Ishikawa (cell line): ENCODE measurements at regions not wholly inside any gene's neighbourhood (a gene's known extent, or its start where the extent isn't known, plus 50 kb on each side); places are given as distances from the start of the nearest gene placed in this dataset.

Source experiments
- CEBPB ChIP-seq: IDR thresholded peaks from 2 replicates; pipeline ENCODE4 v1.6.1; 2012
- CREB1 ChIP-seq: IDR thresholded peaks from 2 replicates; pipeline ENCODE4 v1.6.1; 2012; ENCODE audit warnings: low read depth
- EGR1 ChIP-seq: IDR thresholded peaks from 2 replicates; pipeline ENCODE4 v1.6.1; 2012
- EP300 ChIP-seq: IDR thresholded peaks from 2 replicates; pipeline ENCODE4 v1.6.1; 2012; ENCODE audit warnings: borderline replicate concordance
- FOXM1 ChIP-seq: IDR thresholded peaks from 2 replicates; pipeline ENCODE4 v1.6.1; 2012; ENCODE audit warnings: low read depth, borderline replicate concordance
- MAX ChIP-seq: IDR thresholded peaks from 2 replicates; pipeline ENCODE4 v1.6.1; 2012
- NFIC ChIP-seq: IDR thresholded peaks from 2 replicates; pipeline ENCODE4 v1.6.1; 2012
- RAD21 ChIP-seq: IDR thresholded peaks from 2 replicates; pipeline ENCODE4 v1.6.1; 2012; ENCODE audit warnings: low read depth
- REST ChIP-seq: IDR thresholded peaks from 2 replicates; pipeline ENCODE4 v1.6.1; 2012; ENCODE audit warnings: low read depth, mild to moderate bottlenecking
- TAF1 ChIP-seq: IDR thresholded peaks from 2 replicates; pipeline ENCODE4 v1.6.1; 2012; ENCODE audit warnings: low read depth, mild to moderate bottlenecking
- TCF12 ChIP-seq: IDR thresholded peaks from 2 replicates; pipeline ENCODE4 v1.6.1; 2012; ENCODE audit warnings: low read depth
- TEAD4 ChIP-seq: IDR thresholded peaks from 2 replicates; pipeline ENCODE4 v1.6.1; 2012
- YY1 ChIP-seq: IDR thresholded peaks from 2 replicates; pipeline ENCODE4 v1.6.1; 2012; ENCODE audit warnings: low read depth
- ZBTB7A ChIP-seq: IDR thresholded peaks from 2 replicates; pipeline ENCODE4 v1.6.1; 2012; ENCODE audit warnings: low read depth
- TF ChIP-seq, protein P1 (sequence below): IDR thresholded peaks from 2 replicates; pipeline ENCODE4 v1.6.1; 2012

DNA sequence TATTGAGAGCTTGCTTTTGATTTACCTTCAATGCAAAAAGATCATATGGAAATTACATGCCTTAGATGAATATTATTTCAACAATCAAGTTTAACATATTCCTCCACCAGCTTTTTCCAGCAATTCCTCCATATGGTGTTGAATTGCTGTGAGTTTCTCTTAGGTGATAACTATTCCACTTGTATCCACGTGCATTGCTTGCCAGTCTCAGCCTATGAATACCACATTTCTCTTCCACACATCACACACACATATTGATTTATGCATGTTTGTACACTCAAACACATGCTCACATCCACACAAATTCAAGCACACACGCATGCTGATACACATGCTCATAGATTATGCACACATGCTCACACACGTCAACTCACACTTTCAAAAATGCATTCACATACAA, 770.0 kb upstream of the LINC00305 start:
- TF ChIP-seq YY1 = no peak
- TF ChIP-seq NFIC = no peak
- TF ChIP-seq CEBPB = no peak
- TF ChIP-seq RAD21 = no peak

- no peak for TF ChIP-seq ZBTB7A
- TF ChIP-seq CEBPB = no peak
- TF ChIP-seq YY1 = no peak
- TF ChIP-seq, protein P1, sequence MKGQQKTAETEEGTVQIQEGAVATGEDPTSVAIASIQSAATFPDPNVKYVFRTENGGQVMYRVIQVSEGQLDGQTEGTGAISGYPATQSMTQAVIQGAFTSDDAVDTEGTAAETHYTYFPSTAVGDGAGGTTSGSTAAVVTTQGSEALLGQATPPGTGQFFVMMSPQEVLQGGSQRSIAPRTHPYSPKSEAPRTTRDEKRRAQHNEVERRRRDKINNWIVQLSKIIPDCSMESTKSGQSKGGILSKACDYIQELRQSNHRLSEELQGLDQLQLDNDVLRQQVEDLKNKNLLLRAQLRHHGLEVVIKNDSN = no peak
- TF ChIP-seq CREB1 = no peak
- TF ChIP-seq MAX = no peak
- TF ChIP-seq TCF12 = no peak
- no peak for TF ChIP-seq REST
- no peak for TF ChIP-seq EGR1
- no peak for TF ChIP-seq EP300
- TF ChIP-seq NFIC = no peak
- TF ChIP-seq RAD21 = no peak
- TF ChIP-seq TEAD4 = no peak
- no peak for TF ChIP-seq TAF1
- TF ChIP-seq FOXM1 = no peak
Measured at GRCh38 chr18:64893349-64893748, 744.5 kb upstream of the LINC00305 start.

DNA sequence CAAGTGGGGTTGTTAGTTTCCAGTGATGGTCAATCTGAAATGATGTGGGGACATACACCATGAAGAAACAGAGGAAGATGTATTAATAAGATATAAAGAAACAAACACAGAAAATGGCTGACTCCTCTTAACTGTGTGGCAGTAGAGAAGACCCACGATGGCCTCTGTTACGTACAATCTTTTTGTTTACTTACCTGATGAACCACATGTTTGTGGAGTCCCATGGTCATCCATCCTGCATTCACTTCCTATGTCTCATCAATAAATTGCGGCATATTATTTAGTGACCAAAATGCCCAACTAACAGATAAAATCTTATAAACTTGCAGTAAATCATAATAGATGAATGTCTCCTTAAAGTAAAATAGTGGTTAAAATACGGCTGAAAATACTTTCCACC, 740.1 kb upstream of the LINC00305 start:
- no peak for TF ChIP-seq MAX
- TF ChIP-seq FOXM1 = no peak

GRCh38 chr18:64886995-64887394, 738.1 kb upstream of the LINC00305 start:
- TF ChIP-seq MAX (no peak), REST (no peak)

DNA sequence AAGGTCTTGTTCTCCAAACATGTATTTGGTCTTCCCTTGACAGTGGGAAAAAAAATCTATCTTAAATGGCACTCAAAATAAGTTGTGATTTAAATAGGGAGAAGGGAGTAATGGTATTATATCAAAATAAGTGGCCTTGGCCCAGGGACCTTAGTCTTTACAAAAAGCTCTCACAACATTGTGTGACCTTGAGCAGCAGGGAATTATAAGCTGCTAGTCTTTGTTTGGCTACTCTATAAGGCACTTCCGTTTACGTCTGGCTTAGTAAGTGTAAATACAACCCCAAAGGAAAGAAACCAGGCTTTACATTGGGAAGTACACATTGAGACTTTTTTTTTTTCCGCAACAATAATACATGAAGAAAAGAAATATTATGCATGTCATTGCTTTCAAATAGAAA, 734.0 kb upstream of the LINC00305 start:
- TF ChIP-seq NFIC (no peak), TAF1 (no peak), CEBPB (no peak), CREB1 (no peak), EGR1 (no peak), FOXM1 (no peak), ZBTB7A (no peak), YY1 (no peak)

GRCh38 chr18:64876833-64877232, 727.9 kb upstream of the LINC00305 start:
- no peak for TF ChIP-seq NFIC
- TF ChIP-seq TAF1 = no peak
- TF ChIP-seq CREB1 = no peak
- no peak for TF ChIP-seq ZBTB7A
- no peak for TF ChIP-seq EGR1
- TF ChIP-seq RAD21 = no peak
- no peak for TF ChIP-seq YY1
- no peak for TF ChIP-seq REST
- no peak for TF ChIP-seq CEBPB
- TF ChIP-seq TCF12 = no peak
- TF ChIP-seq EP300 = no peak
- no peak for TF ChIP-seq TEAD4
- TF ChIP-seq MAX = no peak
- TF ChIP-seq, protein P1 = no peak
- no peak for TF ChIP-seq FOXM1
